Epithelial cell of prostate (primary cell): ENCODE measurements at regions not wholly inside any gene's neighbourhood (a gene's known extent, or its start where the extent isn't known, plus 50 kb on each side); places are given as distances from the start of the nearest gene placed in this dataset.
"Not testable (repeated sequence)": the region's sequence is repeated elsewhere in the genome, so short reads cannot be mapped to it uniquely, and the experiment has no call there.

Experiments used
- DNase-seq: peaks from one replicate; pipeline ENCODE4 v3.0.0-alpha.2; 2011; ENCODE audit warnings: low read depth, low spot score
- H3K27ac ChIP-seq: fragments of 450-650 bp; 2 replicates; pipeline ENCODE4 v1.5.1; 2017; ENCODE audit warnings: mild to moderate bottlenecking

- DNase-seq: no peak
- no peak overlapping the region for H3K27ac ChIP-seq
Observed at GRCh38 chr10:65719790-65720189, 1206.0 kb upstream of the LRRTM3 start.

GRCh38 chr10:65720901-65721300 lies 1204.9 kb upstream of the LRRTM3 start:
- no peak for DNase-seq
- H3K27ac ChIP-seq: no peak overlapping the region

- no peak for DNase-seq
- no peak overlapping the region for H3K27ac ChIP-seq
Observed at GRCh38 chr10:65723525-65723924, 1202.3 kb upstream of the LRRTM3 start.

DNA sequence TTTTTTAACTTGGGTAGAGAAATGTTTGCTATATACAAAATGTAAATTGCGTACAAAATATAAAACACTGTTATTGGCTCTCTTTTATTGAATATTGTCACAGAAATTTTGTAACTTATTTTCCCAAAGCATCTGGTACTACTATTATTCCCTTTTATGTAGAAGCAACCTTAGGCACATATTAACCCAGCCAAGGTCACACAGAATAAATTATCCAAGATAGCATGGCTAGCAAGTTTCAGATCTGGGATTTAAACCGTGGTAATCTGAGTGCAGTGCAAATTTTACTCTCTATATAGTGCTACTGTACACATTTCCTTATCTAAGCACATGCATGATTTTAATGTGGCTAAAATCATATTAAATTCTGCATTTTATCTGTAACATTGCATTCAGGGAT lies 1190.5 kb upstream of the LRRTM3 start:
- no peak for DNase-seq
- H3K27ac ChIP-seq: no peak overlapping the region

- H3K27ac ChIP-seq: no peak overlapping the region
- no peak for DNase-seq
Observed at GRCh38 chr10:65742906-65743305, 1182.9 kb upstream of the LRRTM3 start.

- peak; percentile 72 for DNase-seq
- peak overlapping the region; percentile 64 for H3K27ac ChIP-seq
Observed at GRCh38 chr10:65751218-65751617, 1174.6 kb upstream of the LRRTM3 start.

GRCh38 chr10:65751896-65752295 lies 1173.9 kb upstream of the LRRTM3 start:
- no peak for DNase-seq
- peak overlapping the region; percentile 64 for H3K27ac ChIP-seq

DNA sequence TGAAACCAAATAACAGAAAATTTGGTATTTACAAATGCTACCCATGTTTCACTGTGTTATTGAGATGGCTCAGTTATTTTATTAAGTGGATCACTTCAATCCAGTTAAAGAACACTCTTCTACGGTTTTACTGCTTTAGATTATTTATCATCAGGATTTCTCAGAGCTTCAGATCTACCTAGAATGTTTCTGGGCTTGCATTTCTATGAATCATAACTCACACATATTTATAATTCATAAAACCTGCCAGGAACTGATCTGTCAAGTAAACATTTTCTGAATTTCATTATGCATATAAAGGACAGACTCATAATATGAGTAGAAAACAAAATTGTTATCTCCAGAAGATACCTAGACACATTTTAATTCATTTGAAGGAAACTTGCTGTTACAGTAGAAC lies 1172.3 kb upstream of the LRRTM3 start:
- no peak for DNase-seq

DNA sequence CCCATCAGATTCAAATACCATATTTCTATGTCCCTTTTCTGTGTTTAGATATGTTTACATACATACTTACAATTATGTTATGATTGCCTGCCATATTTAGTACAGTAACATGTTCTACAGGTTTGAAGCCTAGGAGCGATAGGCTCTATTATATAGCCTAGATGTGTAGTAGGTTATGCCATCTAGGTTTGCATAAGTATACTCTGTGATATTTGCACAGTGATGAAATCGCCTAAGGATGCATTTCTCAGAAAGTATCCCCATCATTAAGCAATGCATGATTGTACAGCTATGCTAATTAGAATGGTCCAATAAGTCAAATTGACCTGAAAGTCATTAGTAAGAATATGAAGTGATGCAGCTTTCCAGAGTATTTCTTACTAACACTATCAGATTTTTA lies 1171.7 kb upstream of the LRRTM3 start:
- peak overlapping the region; percentile 35 for H3K27ac ChIP-seq
- peak; percentile 6 for DNase-seq

More for the DNA sequence above, 1172.3 kb upstream of the LRRTM3 start:
- H3K27ac ChIP-seq: peak overlapping the region; percentile 35

DNA sequence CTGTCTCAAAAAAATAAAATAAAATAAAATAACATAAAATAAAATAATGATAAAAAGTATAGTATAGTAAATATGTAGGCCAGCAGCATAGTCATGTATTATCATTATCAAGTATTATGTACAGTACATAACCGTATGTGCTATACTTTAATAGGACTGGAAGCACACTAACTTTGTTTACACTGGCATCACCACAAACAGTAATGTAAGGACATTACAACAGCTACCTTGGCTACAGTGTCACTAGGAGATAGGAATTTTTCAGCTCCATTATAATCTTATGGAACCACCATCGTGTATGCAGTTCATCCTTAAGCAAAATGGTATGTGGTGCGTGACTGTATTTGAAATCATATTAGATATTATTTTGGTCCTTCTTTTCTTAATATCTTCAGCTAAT lies 1163.5 kb upstream of the LRRTM3 start:
- no peak for DNase-seq
- no peak overlapping the region for H3K27ac ChIP-seq

DNA sequence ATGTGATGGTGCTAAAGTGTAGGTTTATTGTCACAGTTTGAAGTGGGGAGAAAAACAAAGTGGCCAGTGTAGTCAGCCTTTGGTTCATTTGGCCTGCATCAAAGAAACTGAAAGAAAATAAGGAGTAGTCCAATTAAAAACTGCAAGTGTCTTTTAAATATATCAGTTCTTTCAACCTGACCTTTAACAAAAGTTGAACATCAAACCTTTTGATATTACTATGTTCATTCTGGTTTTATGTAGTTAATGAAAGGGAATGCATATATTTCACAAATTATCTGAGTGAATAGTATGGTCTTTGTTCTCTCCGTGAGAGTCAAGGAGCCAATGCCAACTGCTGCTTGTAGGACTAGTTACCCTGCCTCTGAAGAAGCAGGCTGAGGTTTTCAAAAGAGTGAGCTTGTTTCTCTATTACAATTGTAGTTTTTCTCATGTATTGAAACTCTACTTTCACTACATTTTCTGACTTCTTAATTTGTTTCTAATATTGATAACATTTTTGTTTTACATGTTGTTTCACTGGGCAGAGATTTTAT lies 1160.8 kb upstream of the LRRTM3 start:
- no peak for DNase-seq
- H3K27ac ChIP-seq: no peak overlapping the region

GRCh38 chr10:65769828-65770227 lies 1156.0 kb upstream of the LRRTM3 start:
- H3K27ac ChIP-seq: no peak overlapping the region
- no peak for DNase-seq

- H3K27ac ChIP-seq: no peak overlapping the region
- DNase-seq: no peak
Observed at GRCh38 chr10:65778753-65779152, 1147.1 kb upstream of the LRRTM3 start.

GRCh38 chr10:65779985-65780384 lies 1145.9 kb upstream of the LRRTM3 start:
- DNase-seq: no peak
- no peak overlapping the region for H3K27ac ChIP-seq

DNA sequence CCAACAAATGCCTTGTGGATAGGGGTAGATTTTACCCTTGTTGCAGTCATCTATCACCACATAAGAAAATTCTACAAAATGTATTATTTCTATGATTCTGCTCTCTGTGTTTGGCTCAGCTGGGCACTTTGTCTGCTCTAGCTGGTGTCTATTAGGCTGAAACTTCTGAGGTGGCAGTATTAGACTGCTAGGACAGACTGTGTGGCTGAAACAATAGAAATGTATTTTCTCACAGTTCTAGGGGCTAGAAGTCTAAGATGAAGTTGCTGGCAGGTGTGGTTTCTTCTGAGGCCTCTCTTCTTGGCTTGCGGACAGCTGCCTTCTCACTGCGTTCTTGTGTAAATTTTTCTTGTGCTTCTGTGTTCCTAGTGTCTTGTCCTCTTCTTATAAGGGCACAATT lies 1139.6 kb upstream of the LRRTM3 start:
- no peak for DNase-seq
- no peak overlapping the region for H3K27ac ChIP-seq

GRCh38 chr10:65787571-65787970 lies 1138.3 kb upstream of the LRRTM3 start:
- H3K27ac ChIP-seq: no peak overlapping the region
- no peak for DNase-seq

DNA sequence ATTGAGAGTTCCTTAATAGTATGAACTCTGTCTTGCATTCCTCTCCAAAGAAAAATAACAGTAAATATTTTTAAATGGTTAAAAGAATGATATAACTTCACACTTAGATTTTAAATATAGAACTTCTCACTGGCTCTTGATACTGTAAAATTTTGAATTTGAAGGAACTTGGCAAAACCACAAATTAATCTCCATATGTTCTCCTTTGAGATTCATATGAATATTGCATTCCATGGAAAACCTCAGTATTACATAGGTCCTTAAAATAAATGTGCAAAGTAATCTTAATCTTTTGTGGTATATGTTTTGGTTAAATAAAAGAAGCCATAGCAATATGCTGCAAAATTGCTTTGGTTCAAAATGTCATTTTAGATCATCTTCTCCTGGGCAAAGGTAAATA lies 1137.6 kb upstream of the LRRTM3 start:
- no peak overlapping the region for H3K27ac ChIP-seq
- DNase-seq: no peak

GRCh38 chr10:65791979-65792378 lies 1133.9 kb upstream of the LRRTM3 start:
- DNase-seq: no peak
- no peak overlapping the region for H3K27ac ChIP-seq

DNA sequence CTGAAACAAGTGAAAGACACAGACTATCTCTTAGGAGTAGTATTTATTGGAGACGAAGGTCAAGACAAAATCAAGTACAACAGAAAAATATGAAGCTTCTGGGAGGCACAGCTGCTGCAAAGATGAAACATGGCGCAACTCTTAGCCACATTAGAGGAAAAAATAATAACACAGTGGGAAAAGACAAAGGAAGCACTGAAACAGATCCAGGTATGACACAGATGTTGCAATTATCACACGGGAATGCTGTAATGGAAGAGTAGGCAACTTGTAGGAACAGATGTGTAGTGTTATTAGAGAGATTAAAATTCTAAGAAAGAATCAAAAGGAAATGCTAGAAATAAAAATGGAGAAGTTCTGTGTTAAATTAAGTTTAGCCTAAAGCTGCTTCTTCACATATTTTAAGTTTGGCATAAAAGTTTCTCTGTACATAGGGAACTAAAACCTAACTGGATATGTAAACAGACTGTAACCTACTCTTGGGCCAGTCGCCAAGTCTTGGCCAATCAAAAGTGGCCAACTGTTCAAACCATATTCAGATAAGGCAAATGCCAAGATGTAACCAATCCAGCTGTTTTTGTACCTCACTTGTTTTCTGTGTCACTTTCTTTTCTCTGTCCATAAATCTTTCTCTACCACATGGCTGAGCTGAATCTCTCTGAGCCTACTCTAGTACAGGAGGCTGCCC lies 1132.0 kb upstream of the LRRTM3 start:
- H3K27ac ChIP-seq: no peak overlapping the region
- DNase-seq: no peak

- H3K27ac ChIP-seq, DNase-seq: not testable (repeated sequence)
Observed at GRCh38 chr10:65794861-65795260, 1131.0 kb upstream of the LRRTM3 start.

DNA sequence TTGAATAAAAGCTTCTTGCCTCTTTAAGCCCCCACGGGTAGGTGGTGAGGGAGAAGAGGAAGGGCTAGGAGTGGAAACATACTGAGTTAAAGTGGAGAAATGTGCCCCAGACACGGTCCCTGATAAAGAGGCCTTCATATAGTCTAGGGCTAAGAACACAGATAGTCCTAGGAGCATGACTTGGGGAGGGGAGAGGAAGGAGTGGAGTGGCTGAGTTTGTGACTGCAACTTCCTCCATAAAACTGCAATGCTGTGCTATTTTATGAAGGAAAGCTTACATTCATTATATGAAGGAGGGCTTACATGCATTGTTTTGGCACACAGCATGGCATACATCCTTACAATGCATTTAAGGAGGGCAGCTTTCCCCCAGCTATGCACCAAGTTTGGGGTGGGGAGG lies 1129.4 kb upstream of the LRRTM3 start:
- H3K27ac ChIP-seq: no peak overlapping the region
- no peak for DNase-seq

GRCh38 chr10:65798133-65798532 lies 1127.7 kb upstream of the LRRTM3 start:
- no peak for DNase-seq
- no peak overlapping the region for H3K27ac ChIP-seq
